ENCODE measurements at regions not wholly inside any gene's neighbourhood (a gene's known extent, or its start where the extent isn't known, plus 50 kb on each side); places are given as distances from the start of the nearest gene placed in this dataset.
"Not testable (repeated sequence)": the region's sequence is repeated elsewhere in the genome, so short reads cannot be mapped to it uniquely, and the experiment has no call there.

GRCh38 chr22:22178992-22179391 lies 65.6 kb upstream of the VPREB1 start:
- Histone ChIP-seq H3K4me3 (ENCODE audit: low read length in 2 of 2) (no peak overlapping the region), H3K4me1 (ENCODE audit: insufficient read depth, low read length) (no peaks in the 10 kb centered on the region), H3K36me3 (ENCODE audit: insufficient read depth, low read length) (no peaks in the 10 kb centered on the region), H3K27me3 (ENCODE audit: insufficient read depth, low read length) (no peaks in the 10 kb centered on the region), H3K9me3 (ENCODE audit: control insufficient read depth in 1 of 2, low read length in 2 of 2) (no peaks in the 10 kb centered on the region), H3K27ac (ENCODE audit: low read depth, low read length) (no peak overlapping the region)
- no peak overlapping the region for H3K27ac Mint-ChIP-seq
- H3K4me3 Mint-ChIP-seq = no peak overlapping the region
- peaks cover 0 to under 1% (median 0%) of the 10 kb centered on the region in 8 donors for H3K9me3 Mint-ChIP-seq
- H3K27me3 Mint-ChIP-seq = peaks cover 18 to 21% of the 10 kb centered on the region in 2 donors
- intact Hi-C loops (cut with micrococcal nuclease) = no loop called here
- ChIA-PET POLR2A (ENCODE audit: partially characterized antibody) (no interaction called here), CTCF (ENCODE audit: partially characterized antibody) (interaction anchor here (1.3 to 1.4 kb wide), 2 partner anchors 10 to 17 kb away, joined by 3 to 4 read pairs; no protein-coding TSS in a partner anchor)
- no peaks in the 10 kb centered on the region for H3K36me3 Mint-ChIP-seq
- DNase-seq = no peak
- no peaks in the 10 kb centered on the region for H3K4me1 Mint-ChIP-seq

- Mint-ChIP-seq H3K9me3 (peaks cover 0 to 3% (median 0%) of the 10 kb centered on the region in 8 donors), H3K4me3 (peak overlapping the region in 1 of 8 donors; percentile 28), H3K27me3 (peaks cover 19 to 21% of the 10 kb centered on the region in 2 donors), H3K36me3 (no peaks in the 10 kb centered on the region), H3K27ac (no peak overlapping the region), H3K4me1 (no peaks in the 10 kb centered on the region)
- ChIA-PET CTCF (ENCODE audit: partially characterized antibody) (interaction anchor here (1.3 to 1.4 kb wide), 2 partner anchors 9 to 17 kb away, joined by 3 to 4 read pairs; no protein-coding TSS in a partner anchor), POLR2A (ENCODE audit: partially characterized antibody) (no interaction called here)
- no peak overlapping the region for H3K4me3 ChIP-seq (ENCODE audit: low read length in 2 of 2)
- intact Hi-C loops (cut with micrococcal nuclease) = no loop called here
- no peaks in the 10 kb centered on the region for H3K27me3 ChIP-seq (ENCODE audit: insufficient read depth, low read length)
- no peaks in the 10 kb centered on the region for H3K9me3 ChIP-seq (ENCODE audit: control insufficient read depth in 1 of 2, low read length in 2 of 2)
- H3K4me1 ChIP-seq (ENCODE audit: insufficient read depth, low read length) = no peaks in the 10 kb centered on the region
- no peaks in the 10 kb centered on the region for H3K36me3 ChIP-seq (ENCODE audit: insufficient read depth, low read length)
- H3K27ac ChIP-seq (ENCODE audit: low read depth, low read length) = no peak overlapping the region
- DNase-seq = no peak
Observed at GRCh38 chr22:22178355-22178965, 66.1 kb upstream of the VPREB1 start.

GRCh38 chr22:22176929-22177616 lies 67.5 kb upstream of the VPREB1 start:
- intact Hi-C loops (cut with micrococcal nuclease) = no loop called here
- no peak for DNase-seq
- Histone ChIP-seq H3K27me3 (ENCODE audit: insufficient read depth, low read length) (no peaks in the 10 kb centered on the region), H3K36me3 (ENCODE audit: insufficient read depth, low read length) (no peaks in the 10 kb centered on the region), H3K4me3 (ENCODE audit: low read length in 2 of 2) (no peak overlapping the region), H3K9me3 (ENCODE audit: control insufficient read depth in 1 of 2, low read length in 2 of 2) (no peaks in the 10 kb centered on the region), H3K27ac (ENCODE audit: low read depth, low read length) (no peak overlapping the region), H3K4me1 (ENCODE audit: insufficient read depth, low read length) (no peaks in the 10 kb centered on the region)
- peaks cover 0 to 3% (median 0%) of the 10 kb centered on the region in 8 donors for H3K9me3 Mint-ChIP-seq
- CTCF ChIA-PET (ENCODE audit: partially characterized antibody) = no interaction called here
- peaks cover 15 to 19% of the 10 kb centered on the region in 2 donors for H3K27me3 Mint-ChIP-seq
- POLR2A ChIA-PET (ENCODE audit: partially characterized antibody) = no interaction called here
- H3K27ac Mint-ChIP-seq = peak overlapping the region in 1 of 7 donors; percentile 38
- no peak overlapping the region for H3K4me3 Mint-ChIP-seq
- no peaks in the 10 kb centered on the region for H3K36me3 Mint-ChIP-seq
- H3K4me1 Mint-ChIP-seq = no peaks in the 10 kb centered on the region

DNA sequence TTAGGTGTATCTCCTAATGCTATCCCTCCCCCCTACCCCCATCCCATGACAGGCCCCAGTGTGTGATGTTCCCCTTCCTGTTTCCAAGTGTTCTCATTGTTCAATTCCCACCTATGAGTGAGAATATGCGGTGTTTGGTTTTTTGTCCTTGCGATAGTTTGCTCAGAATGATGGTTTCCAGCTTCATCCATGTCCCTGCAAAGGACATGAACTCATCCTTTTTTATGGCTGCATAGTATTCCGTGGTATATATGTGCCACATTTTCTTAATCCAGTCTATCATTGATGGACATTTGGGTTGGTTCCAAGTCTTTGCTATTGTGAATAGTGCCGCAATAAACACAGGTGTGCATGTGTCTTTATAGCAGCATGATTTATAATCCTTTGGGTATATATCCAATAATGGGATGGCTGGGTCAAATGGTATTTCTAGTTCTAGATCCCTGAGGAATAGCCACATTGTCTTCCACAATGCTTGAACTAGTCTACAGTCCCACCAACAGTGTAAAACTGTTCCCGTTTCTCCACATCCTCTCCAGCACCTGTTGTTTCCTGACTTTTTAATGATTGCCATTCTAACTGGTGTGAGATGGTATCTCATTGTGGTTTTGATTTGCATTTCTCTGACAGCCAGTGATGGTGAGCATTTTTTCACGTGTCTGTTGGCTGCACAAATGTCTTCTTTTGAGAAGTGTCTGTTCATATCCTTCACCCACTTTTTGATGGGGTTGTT lies 71.5 kb upstream of the VPREB1 start:
- POLR2A ChIA-PET (ENCODE audit: partially characterized antibody) = not testable (repeated sequence)

GRCh38 chr22:22171357-22172218 lies 73.0 kb upstream of the VPREB1 start:
- no peaks in the 10 kb centered on the region for H3K9me3 ChIP-seq (ENCODE audit: control insufficient read depth in 1 of 2, low read length in 2 of 2)
- Mint-ChIP-seq H3K36me3 (no peaks in the 10 kb centered on the region), H3K27me3 (peaks cover 6 to 8% of the 10 kb centered on the region in 2 donors), H3K4me1 (peaks cover 13 to 24% (median 14%) of the 10 kb centered on the region in 4 donors), H3K4me3 (no peak overlapping the region), H3K9me3 (peaks cover 0 to 6% (median 0%) of the 10 kb centered on the region in 8 donors), H3K27ac (no peak overlapping the region)
- H3K36me3 ChIP-seq (ENCODE audit: insufficient read depth, low read length) = no peaks in the 10 kb centered on the region
- CTCF ChIA-PET (ENCODE audit: partially characterized antibody) = no interaction called here
- intact Hi-C loops (cut with micrococcal nuclease) = no loop called here
- no peak for DNase-seq
- no peak overlapping the region for H3K27ac ChIP-seq (ENCODE audit: low read depth, low read length)
- H3K27me3 ChIP-seq (ENCODE audit: insufficient read depth, low read length) = no peaks in the 10 kb centered on the region
- POLR2A ChIA-PET (ENCODE audit: partially characterized antibody) = interaction anchor here (0.5 kb wide), 1 partner anchor 37 kb away, joined by 3 read pairs; no protein-coding TSS in a partner anchor
- no peak overlapping the region for H3K4me3 ChIP-seq (ENCODE audit: low read length in 2 of 2)
- H3K4me1 ChIP-seq (ENCODE audit: insufficient read depth, low read length) = peaks cover 11% of the 10 kb centered on the region

More for the DNA sequence above, 71.5 kb upstream of the VPREB1 start:
- Mint-ChIP-seq H3K27me3 (peaks cover 8 to 14% of the 10 kb centered on the region in 2 donors), H3K4me1 (peaks cover 5 to 15% (median 8%) of the 10 kb centered on the region in 4 donors)
- H3K4me3 Mint-ChIP-seq; H3K27ac Mint-ChIP-seq; DNase-seq; H3K4me1 ChIP-seq (ENCODE audit: insufficient read depth, low read length); H3K36me3 ChIP-seq (ENCODE audit: insufficient read depth, low read length); H3K36me3 Mint-ChIP-seq; H3K9me3 Mint-ChIP-seq; H3K4me3 ChIP-seq (ENCODE audit: low read length in 2 of 2); intact Hi-C loops (cut with micrococcal nuclease); H3K27ac ChIP-seq (ENCODE audit: low read depth, low read length); CTCF ChIA-PET (ENCODE audit: partially characterized antibody); H3K9me3 ChIP-seq (ENCODE audit: control insufficient read depth in 1 of 2, low read length in 2 of 2); H3K27me3 ChIP-seq (ENCODE audit: insufficient read depth, low read length): not testable (repeated sequence)

- intact Hi-C loops (cut with micrococcal nuclease) = no loop called here
Observed at GRCh38 chr22:22169923-22170322, 74.7 kb upstream of the VPREB1 start.

More at GRCh38 chr22:22169923-22170322, 74.7 kb upstream of the VPREB1 start:
- no peaks in the 10 kb centered on the region for H3K9me3 ChIP-seq (ENCODE audit: control insufficient read depth in 1 of 2, low read length in 2 of 2)
- DNase-seq = no peak
- Mint-ChIP-seq H3K4me3 (peak overlapping the region in 5 of 8 donors; percentile 7 to 68 (median 32)), H3K9me3 (peaks cover 0 to 6% (median 0%) of the 10 kb centered on the region in 8 donors), H3K27me3 (peaks cover 1 to 2% of the 10 kb centered on the region in 2 donors), H3K4me1 (peaks cover 13 to 24% (median 14%) of the 10 kb centered on the region in 4 donors), H3K36me3 (no peaks in the 10 kb centered on the region), H3K27ac (no peak overlapping the region)
- H3K36me3 ChIP-seq (ENCODE audit: insufficient read depth, low read length) = no peaks in the 10 kb centered on the region
- H3K4me3 ChIP-seq (ENCODE audit: low read length in 2 of 2) = no peak overlapping the region
- H3K27me3 ChIP-seq (ENCODE audit: insufficient read depth, low read length) = no peaks in the 10 kb centered on the region
- no peak overlapping the region for H3K27ac ChIP-seq (ENCODE audit: low read depth, low read length)
- peaks cover 11% of the 10 kb centered on the region for H3K4me1 ChIP-seq (ENCODE audit: insufficient read depth, low read length)
- ChIA-PET CTCF (ENCODE audit: partially characterized antibody) (no interaction called here), POLR2A (ENCODE audit: partially characterized antibody) (no interaction called here)

Data from CD4-positive, alpha-beta memory T cell (primary cell).